G401 (cell line): ENCODE measurements at regions not wholly inside any gene's neighbourhood (a gene's known extent, or its start where the extent isn't known, plus 50 kb on each side); places are given as distances from the start of the nearest gene placed in this dataset.

Experiments used
- DNase-seq: peaks from one replicate; pipeline ENCODE4 v3.0.0-alpha.2; 2015; ENCODE audit warnings: low spot score
- in situ Hi-C: cut with HindIII; loops from 2 replicates; pipeline ENCODE4 v1.10.0; 2016; ENCODE audit warnings: low sequenced_read_pairs, mixed read lengths

DNA sequence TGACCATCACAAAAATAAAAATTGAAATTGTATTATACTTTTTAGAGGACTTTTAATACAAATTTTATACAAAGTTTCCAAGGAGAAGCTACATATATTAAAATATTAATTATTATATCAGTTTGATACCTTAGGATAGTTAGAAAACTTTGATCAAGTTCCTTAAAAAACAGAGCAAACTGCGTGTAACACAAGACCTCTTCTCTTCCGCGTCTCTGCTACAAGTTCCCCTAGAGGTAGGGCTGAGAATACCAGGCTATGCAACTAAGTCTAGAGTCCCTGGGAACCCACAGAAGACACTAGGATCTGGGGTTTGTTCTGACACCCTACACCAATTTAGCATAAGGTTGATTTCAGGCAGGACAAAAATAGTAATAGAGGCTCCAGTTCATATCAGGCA is 319.0 kb downstream of the FOXG1 start:
- DNase-seq = no peak
- in situ Hi-C loops = no loop called here

DNA sequence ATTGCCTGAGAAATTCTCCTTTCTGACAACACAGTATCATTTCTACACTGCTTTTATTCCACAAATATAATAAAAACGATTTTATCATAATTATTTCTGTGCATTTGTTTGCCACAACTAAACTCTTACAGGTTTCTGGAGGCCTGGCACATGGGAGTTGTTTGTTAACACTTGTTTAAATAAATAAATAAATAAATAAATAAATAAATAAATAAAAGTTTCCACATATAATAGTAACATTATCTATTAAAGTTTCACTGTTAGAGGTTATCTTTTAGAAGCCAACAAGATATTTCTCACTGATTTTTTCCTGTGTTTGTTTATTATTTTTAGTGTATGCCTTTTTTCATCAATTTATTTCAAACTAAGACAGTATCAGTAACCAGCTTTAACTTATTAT is 323.3 kb downstream of the FOXG1 start:
- no peak for DNase-seq
- in situ Hi-C loops = no loop called here

GRCh38 chr14:29092121-29092520 is 325.5 kb downstream of the FOXG1 start:
- in situ Hi-C loops = no loop called here
- no peak for DNase-seq

- in situ Hi-C loops = no loop called here
- no peak for DNase-seq
Measured at GRCh38 chr14:29097476-29097875, 330.9 kb downstream of the FOXG1 start.

DNA sequence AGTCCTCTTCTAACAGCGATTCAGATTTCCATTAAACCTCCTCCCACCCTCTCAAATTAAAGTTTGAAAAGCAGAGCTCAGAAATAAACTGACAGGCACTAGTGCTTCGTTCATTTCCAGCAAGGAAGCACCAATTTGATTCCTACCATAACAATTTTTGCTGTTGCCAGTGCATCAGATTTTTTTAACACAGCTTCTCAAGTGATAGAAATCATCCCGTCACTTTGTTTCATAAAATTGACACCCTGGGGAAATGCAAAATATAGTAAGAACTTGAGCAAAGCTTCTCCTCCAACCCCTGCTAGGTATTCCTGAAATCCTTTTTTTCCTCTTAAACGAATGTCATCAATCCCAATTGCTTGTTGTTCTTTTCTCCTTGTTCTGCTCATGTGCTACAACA is 332.1 kb downstream of the FOXG1 start:
- DNase-seq = no peak
- in situ Hi-C loops = no loop called here

- DNase-seq = no peak
- in situ Hi-C loops = no loop called here
Measured at GRCh38 chr14:29102266-29102665, 335.7 kb downstream of the FOXG1 start.

- in situ Hi-C loops = no loop called here
- no peak for DNase-seq
Measured at GRCh38 chr14:29102996-29103395, 336.4 kb downstream of the FOXG1 start.

GRCh38 chr14:29108908-29109307 is 342.3 kb downstream of the FOXG1 start:
- in situ Hi-C loops = no loop called here
- DNase-seq = no peak

GRCh38 chr14:29109589-29109988 is 343.0 kb downstream of the FOXG1 start:
- in situ Hi-C loops = no loop called here
- no peak for DNase-seq

DNA sequence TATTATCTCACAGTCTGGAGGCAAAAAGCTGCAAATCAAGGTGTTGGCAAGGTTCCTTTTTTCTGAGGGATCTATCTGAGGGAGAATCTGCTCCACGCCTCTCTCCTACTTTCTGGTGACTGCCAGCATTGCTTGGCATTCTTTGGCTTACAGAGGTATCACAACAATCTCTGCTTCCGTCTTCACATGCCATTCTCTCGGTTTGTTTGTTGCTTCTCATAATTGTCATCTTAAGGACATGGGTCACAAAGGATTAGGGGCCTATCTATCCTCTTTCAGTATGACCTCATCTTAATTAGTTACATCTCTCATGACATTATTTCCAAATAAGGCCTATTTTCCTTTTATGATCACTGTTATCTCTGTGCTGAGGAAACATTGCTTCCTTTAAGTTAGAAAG is 345.0 kb downstream of the FOXG1 start:
- in situ Hi-C loops = no loop called here

DNA sequence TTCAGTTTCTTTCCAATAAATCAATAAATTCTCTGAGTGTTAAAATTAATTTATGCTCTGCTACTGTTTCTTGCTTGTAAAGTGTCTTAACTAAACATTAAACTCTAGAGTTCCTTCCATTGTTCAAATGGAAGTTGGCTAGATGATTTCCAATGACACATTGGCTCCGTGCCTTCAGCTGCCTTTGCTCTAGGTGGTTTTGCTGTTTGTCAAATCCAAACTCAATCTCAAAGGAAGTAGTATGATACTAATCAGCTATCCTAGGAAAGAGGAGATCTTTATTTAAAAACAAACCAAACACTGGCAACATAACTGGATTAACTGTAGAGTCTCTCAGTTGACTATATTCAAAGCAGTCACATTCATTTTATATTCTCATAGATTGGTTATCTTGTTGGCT is 356.4 kb downstream of the FOXG1 start:
- no peak for DNase-seq
- in situ Hi-C loops = no loop called here

More for the DNA sequence above, 345.0 kb downstream of the FOXG1 start:
- DNase-seq = no peak

DNA sequence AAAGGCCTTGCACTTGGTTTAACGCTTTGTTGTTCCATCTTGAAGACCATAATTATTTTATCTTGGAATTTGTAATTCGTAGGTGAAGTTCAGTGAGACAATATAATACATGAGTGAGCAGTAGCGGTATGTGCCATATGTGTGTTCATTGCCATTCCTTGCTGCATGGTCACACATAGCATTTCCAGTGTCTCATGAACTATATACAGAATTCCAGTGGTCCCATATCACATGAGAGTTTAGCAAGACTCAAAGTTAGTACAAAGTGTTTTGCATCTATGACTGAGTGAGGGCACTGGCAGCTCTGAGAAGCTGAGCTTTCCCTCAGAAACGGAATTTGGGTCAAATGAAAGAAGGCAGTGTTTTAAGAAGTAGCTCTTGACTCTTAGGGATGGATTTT is 359.8 kb downstream of the FOXG1 start:
- no peak for DNase-seq
- in situ Hi-C loops = no loop called here

DNA sequence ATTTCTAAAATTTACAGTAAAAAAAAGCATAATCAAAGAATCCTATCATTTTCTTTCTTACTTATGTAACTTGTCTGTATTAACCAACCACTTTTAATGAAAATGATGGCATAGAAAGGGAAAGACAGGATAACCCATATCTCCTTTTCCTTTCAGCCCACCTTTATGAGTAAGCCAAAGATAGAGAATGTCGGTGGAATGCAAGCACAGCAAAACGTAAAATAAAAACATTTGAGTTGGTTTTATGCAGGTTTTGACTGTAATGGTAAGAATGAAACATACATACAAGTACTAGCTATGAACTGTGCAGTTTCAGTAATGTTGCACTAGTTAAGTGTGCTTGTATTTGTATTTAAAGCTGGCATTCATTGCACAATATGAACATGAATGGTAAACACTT is 360.3 kb downstream of the FOXG1 start:
- DNase-seq = no peak
- in situ Hi-C loops = no loop called here

DNA sequence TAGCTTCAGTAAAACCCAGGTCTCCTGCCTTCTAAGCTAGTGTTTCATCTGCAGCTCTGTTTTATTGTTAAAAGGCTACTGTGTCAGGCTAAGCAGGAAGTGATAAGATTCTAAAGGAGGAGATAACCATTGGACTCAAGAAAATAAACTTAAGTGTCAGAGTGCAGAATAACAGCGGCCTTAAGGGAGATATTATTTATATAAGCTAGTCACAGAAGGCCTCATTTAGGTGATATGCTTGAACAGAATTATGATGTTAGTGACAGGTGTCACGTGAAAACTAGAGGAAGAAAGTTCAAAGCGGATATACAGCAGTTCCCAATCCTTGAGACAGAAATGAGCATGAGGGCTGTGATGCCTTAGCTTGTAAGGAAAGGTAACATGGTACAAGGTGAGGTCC is 373.4 kb downstream of the FOXG1 start:
- in situ Hi-C loops = no loop called here
- no peak for DNase-seq

GRCh38 chr14:29144621-29145020 is 378.0 kb downstream of the FOXG1 start:
- no peak for DNase-seq
- in situ Hi-C loops = no loop called here

DNA sequence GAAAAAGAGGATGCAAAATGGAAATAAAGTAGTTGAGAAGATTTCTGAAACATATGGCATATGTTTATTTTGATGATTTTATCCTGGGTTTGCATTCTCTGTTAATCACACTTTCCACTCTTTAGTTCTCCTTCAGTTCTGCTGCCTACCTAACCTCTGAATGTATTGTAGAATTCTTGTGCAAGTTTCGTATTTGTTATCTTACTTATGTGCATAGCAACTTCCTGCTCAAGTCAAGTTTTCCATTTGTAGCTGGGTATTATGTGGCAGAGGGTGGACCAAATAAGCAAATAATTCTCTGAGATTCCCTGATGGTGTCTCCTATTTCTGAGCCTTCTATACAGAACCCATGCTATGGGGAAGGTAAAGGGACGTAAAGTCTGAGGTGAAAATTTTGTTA is 381.6 kb downstream of the FOXG1 start:
- no peak for DNase-seq
- in situ Hi-C loops = no loop called here

DNA sequence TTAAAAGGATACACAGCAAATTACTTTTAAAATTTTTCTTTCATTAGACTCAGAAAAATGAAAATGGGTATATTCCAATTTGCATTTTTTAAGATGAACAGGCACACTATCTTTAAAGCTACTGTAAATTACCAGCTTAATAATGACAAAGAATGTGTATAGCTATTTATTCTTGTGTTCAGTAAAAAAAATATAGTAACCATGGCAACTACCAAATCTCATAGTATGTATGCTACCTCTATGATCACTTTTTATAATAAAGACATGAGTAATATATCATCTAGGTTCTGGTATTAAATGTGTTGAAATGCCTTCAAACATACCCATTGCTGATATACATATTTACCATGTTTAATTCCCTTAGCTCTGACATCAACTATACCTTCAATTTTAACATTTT is 383.2 kb downstream of the FOXG1 start:
- in situ Hi-C loops = no loop called here
- no peak for DNase-seq

- DNase-seq = no peak
- in situ Hi-C loops = no loop called here
Measured at GRCh38 chr14:29150659-29151058, 384.1 kb downstream of the FOXG1 start.

GRCh38 chr14:29156096-29156495 is 389.5 kb downstream of the FOXG1 start:
- in situ Hi-C loops = no loop called here
- no peak for DNase-seq

- DNase-seq = no peak
- in situ Hi-C loops = no loop called here
Measured at GRCh38 chr14:29161593-29161992, 395.0 kb downstream of the FOXG1 start.

DNA sequence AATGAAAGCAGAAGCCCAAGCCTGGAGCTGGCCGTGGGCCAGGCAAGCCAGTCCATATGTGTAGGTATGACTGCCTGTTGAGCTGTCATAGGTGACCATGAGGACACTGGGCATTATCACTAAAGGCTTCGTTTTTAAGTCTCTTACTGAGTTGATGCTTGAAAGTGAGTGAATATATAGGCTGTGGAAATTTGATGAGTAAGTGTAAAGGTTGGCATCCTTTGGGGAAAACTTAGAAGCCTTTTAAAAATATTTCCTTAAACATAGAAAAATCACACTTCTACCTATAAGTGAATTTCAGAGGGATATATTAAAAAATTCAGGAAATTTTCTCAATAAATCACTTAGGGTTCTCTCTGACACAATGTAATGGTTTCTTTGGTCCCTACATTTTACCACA is 396.5 kb downstream of the FOXG1 start:
- no peak for DNase-seq
- in situ Hi-C loops = no loop called here

DNA sequence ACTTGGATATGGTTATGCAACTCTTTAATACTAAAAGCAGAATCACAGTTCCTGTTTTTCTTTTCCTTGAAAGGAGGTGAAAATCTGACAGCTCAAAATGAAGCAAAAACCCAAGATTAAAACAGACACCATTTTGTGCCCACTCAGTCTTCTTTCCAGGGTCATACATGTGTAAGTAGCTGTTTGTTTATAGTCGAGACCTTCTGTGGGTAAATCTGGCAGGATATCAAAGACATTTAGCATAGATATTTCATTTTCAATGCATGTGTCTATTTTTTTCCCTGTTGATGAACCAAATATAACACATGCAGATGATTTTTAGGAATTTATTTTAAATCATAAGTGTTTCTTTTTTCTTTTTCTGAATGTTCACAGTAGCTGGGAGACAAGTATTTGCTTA is 398.8 kb downstream of the FOXG1 start:
- in situ Hi-C loops = no loop called here
- DNase-seq = no peak
